T-cell (primary cell): ENCODE measurements at regions not wholly inside any gene's neighbourhood (a gene's known extent, or its start where the extent isn't known, plus 50 kb on each side); places are given as distances from the start of the nearest gene placed in this dataset.

ENCODE experiments used
- ATAC-seq, 4 experiments: fragments of 200-7000 bp in 3 of 4; fragments of 150-1000 bp in 1 of 4; cut with Tn5 transposase; replicated peaks in 1 of 4; 1 replicate in 3 of 4; 2 replicates in 1 of 4; pipeline ENCODE4 v1.10.0; 2021; ENCODE audit warnings: moderate library complexity in 3 of 4, mild to moderate bottlenecking in 2 of 4, moderate number of reproducible peaks in 1 of 4
- CTCF ChIA-PET, 2 donors: fragments of 300-600 bp; sonication (Branson Sonifier 250); formaldehyde crosslinking; loops; one replicate each; lab custom pipeline; 2022; ENCODE audit warnings: antibody characterized with exemption in 2 of 2; lab: Charles Lee
- POLR2A ChIA-PET, 2 donors: fragments of 300-600 bp; sonication (Branson Sonifier 250); formaldehyde crosslinking; loops; one replicate each; lab custom pipeline; 2022; ENCODE audit warnings: antibody characterized with exemption in 2 of 2; lab: Charles Lee
- DNase-seq, 35 experiments: peaks; one replicate each; pipeline versions ENCODE4 v3.0.0 to v3.0.0-alpha.2; 2013 to 2023
- H3K27ac ChIP-seq: one replicate; pipeline ENCODE4 v1.5.1; 2013; ENCODE audit warnings: low read length
- H3K27me3 ChIP-seq, 2 experiments: replicated peaks in 1 of 2; 1 replicate in 1 of 2; 2 replicates in 1 of 2; pipeline versions ENCODE4 v1.6.1 to v1.7.0; 2013; ENCODE audit warnings: low read length in 1 of 2, mixed read lengths in 1 of 2; ENCODE audit not compliant: control insufficient read depth in 2 of 2, insufficient read depth in 2 of 2; ENCODE audit errors: extremely low read depth in 1 of 2
- H3K36me3 ChIP-seq, 2 donors: 1 replicate in 1 of 2; 2 replicates in 1 of 2; pipeline versions ENCODE4 v1.6.1 to v1.7.0; 2013; ENCODE audit warnings: low read length in 1 of 2; ENCODE audit not compliant: control insufficient read depth in 2 of 2, insufficient read depth in 1 of 2; ENCODE audit errors: extremely low read depth in 1 of 2
- H3K4me1 ChIP-seq, 2 experiments: 1 replicate in 1 of 2; 2 replicates in 1 of 2; pipeline versions ENCODE4 v1.6.1 to v1.7.0; 2013; ENCODE audit warnings: low read length in 2 of 2, mixed read lengths in 1 of 2; ENCODE audit not compliant: insufficient read depth in 2 of 2, control insufficient read depth in 1 of 2; ENCODE audit errors: extremely low read depth in 1 of 2
- H3K4me3 ChIP-seq, 2 donors: 1 replicate in 1 of 2; 2 replicates in 1 of 2; pipeline versions ENCODE4 v1.5.1 to v1.7.0; 2013; ENCODE audit warnings: mild to moderate bottlenecking in 2 of 2, low read length in 1 of 2, moderate library complexity in 1 of 2; ENCODE audit not compliant: control insufficient read depth in 1 of 2; ENCODE audit errors: extremely low read depth in 1 of 2
- H3K9me3 ChIP-seq: 2 replicates; pipeline ENCODE4 v1.7.0; 2013
- H3K27ac Mint-ChIP-seq, 2 donors: one replicate each; pipeline ENCODE4 v1.8.0; 2020 to 2021; ENCODE audit warnings: mild to moderate bottlenecking in 2 of 2, mixed read lengths in 2 of 2
- H3K27me3 Mint-ChIP-seq, 2 donors: one replicate each; pipeline ENCODE4 v1.8.0; 2021 to 2022; ENCODE audit warnings: mixed read lengths in 2 of 2
- H3K36me3 Mint-ChIP-seq: one replicate; pipeline ENCODE4 v1.8.0; 2021; ENCODE audit warnings: mixed read lengths
- H3K4me1 Mint-ChIP-seq, 3 donors: one replicate each; pipeline ENCODE4 v1.8.0; 2020 to 2022; ENCODE audit warnings: mixed read lengths in 3 of 3, mild to moderate bottlenecking in 1 of 3
- H3K4me3 Mint-ChIP-seq, 3 donors: one replicate each; pipeline ENCODE4 v1.8.0; 2020 to 2022; ENCODE audit warnings: mild to moderate bottlenecking in 3 of 3, mixed read lengths in 3 of 3, moderate library complexity in 3 of 3
- H3K9me3 Mint-ChIP-seq, 3 donors: one replicate each; pipeline ENCODE4 v1.8.0; 2020 to 2022; ENCODE audit warnings: mixed read lengths in 3 of 3
- WGBS: methylation state at CpG from one replicate; pipeline ENCODE4 v1.1.5; 2013; ENCODE audit warnings: missing lambda C conversion rate; ENCODE audit not compliant: insufficient coverage; 5-methylcytosine and 5-hydroxymethylcytosine counted together

DNA sequence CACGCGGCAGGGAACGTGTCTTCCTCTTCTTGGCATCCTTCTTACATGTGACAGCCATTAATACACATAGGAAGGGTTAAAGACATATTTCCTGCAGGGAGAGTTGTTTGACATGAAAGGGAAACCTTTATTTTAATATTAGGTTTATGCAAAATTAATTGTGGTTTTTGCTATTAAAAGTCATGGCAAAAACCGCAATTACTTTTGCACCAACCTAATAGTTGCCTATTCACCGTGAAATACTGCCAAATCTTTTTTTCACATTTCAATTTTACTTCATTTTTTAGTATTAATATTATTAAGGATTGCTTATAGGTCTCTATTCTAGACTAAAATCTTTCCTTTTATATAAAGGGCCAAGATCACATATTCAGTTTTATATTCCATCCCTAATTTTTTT is 230.4 kb upstream of the PITX2 start:
- H3K4me1 ChIP-seq: no peaks in the 10 kb centered on the region
- CTCF ChIA-PET: no interaction called here
- H3K27me3 ChIP-seq: no peaks in the 10 kb centered on the region
- POLR2A ChIA-PET: no interaction called here
- no peaks in the 10 kb centered on the region for H3K9me3 ChIP-seq
- no CpG with 5 or more reads among the region's 5 CpGs for WGBS
- H3K36me3 ChIP-seq: no peaks in the 10 kb centered on the region
- DNase-seq (no peak), ATAC-seq (no peak)
- H3K27ac ChIP-seq: no peak overlapping the region
- Mint-ChIP-seq H3K27me3 (no peaks in the 10 kb centered on the region), H3K36me3 (no peaks in the 10 kb centered on the region), H3K27ac (no peak overlapping the region), H3K4me3 (no peak overlapping the region), H3K4me1 (no peaks in the 10 kb centered on the region), H3K9me3 (no peaks in the 10 kb centered on the region)
- H3K4me3 ChIP-seq: no peak overlapping the region

- H3K27ac Mint-ChIP-seq: no peak overlapping the region
- Histone ChIP-seq H3K27me3 (no peaks in the 10 kb centered on the region), H3K4me1 (no peaks in the 10 kb centered on the region), H3K27ac (no peak overlapping the region), H3K4me3 (no peak overlapping the region), H3K9me3 (no peaks in the 10 kb centered on the region), H3K36me3 (no peaks in the 10 kb centered on the region)
- WGBS: no CpG with 5 or more reads among the region's 6 CpGs
- no peaks in the 10 kb centered on the region for H3K9me3 Mint-ChIP-seq
- POLR2A ChIA-PET: no interaction called here
- H3K4me1 Mint-ChIP-seq: no peaks in the 10 kb centered on the region
- H3K27me3 Mint-ChIP-seq: no peaks in the 10 kb centered on the region
- no peak for DNase-seq
- CTCF ChIA-PET: no interaction called here
- no peak overlapping the region for H3K4me3 Mint-ChIP-seq
- no peak for ATAC-seq
- H3K36me3 Mint-ChIP-seq: no peaks in the 10 kb centered on the region
Measured at GRCh38 chr4:110854021-110854678, 231.3 kb upstream of the PITX2 start.

- no peak overlapping the region for H3K27ac Mint-ChIP-seq
Measured at GRCh38 chr4:110860125-110860524, 237.2 kb upstream of the PITX2 start.

DNA sequence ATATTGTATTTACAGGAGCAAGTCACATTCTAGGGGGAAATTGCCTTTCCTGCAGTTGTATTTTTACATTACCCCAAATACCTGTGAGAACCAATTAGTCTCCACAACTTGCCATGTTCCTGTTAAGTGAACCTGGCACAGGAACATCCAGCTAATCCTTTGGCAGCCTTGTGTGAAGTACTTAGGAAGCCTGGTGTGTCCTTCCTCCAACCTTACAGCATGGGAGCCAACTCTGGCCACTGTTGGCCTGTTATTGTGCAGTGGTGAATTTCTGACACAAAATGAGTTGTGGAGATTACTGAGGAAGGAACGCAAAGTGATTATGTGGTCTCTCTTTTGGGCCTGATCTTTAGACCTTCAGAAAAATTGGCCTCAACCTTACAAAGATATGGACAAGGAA is 238.0 kb upstream of the PITX2 start:
- Histone ChIP-seq H3K27ac (no peak overlapping the region), H3K4me1 (no peaks in the 10 kb centered on the region), H3K9me3 (no peaks in the 10 kb centered on the region), H3K27me3 (no peaks in the 10 kb centered on the region), H3K4me3 (no peak overlapping the region), H3K36me3 (no peaks in the 10 kb centered on the region)
- Mint-ChIP-seq H3K36me3 (no peaks in the 10 kb centered on the region), H3K9me3 (no peaks in the 10 kb centered on the region), H3K4me3 (no peak overlapping the region), H3K27me3 (no peaks in the 10 kb centered on the region), H3K4me1 (no peaks in the 10 kb centered on the region), H3K27ac (no peak overlapping the region)
- no peak for DNase-seq
- no CpG with 5 or more reads among the region's 1 CpG for WGBS
- CTCF ChIA-PET: no interaction called here
- no peak for ATAC-seq
- POLR2A ChIA-PET: no interaction called here

More at GRCh38 chr4:110860125-110860524, 237.2 kb upstream of the PITX2 start:
- ChIA-PET CTCF (no interaction called here), POLR2A (no interaction called here)
- Mint-ChIP-seq H3K9me3 (no peaks in the 10 kb centered on the region), H3K36me3 (no peaks in the 10 kb centered on the region), H3K4me3 (no peak overlapping the region), H3K27me3 (no peaks in the 10 kb centered on the region), H3K4me1 (no peaks in the 10 kb centered on the region)
- Histone ChIP-seq H3K4me3 (no peak overlapping the region), H3K9me3 (no peaks in the 10 kb centered on the region), H3K27me3 (no peaks in the 10 kb centered on the region), H3K36me3 (no peaks in the 10 kb centered on the region), H3K4me1 (no peaks in the 10 kb centered on the region), H3K27ac (no peak overlapping the region)
- WGBS: no CpG with 5 or more reads among the region's 6 CpGs
- DNase-seq: no peak
- no peak for ATAC-seq

DNA sequence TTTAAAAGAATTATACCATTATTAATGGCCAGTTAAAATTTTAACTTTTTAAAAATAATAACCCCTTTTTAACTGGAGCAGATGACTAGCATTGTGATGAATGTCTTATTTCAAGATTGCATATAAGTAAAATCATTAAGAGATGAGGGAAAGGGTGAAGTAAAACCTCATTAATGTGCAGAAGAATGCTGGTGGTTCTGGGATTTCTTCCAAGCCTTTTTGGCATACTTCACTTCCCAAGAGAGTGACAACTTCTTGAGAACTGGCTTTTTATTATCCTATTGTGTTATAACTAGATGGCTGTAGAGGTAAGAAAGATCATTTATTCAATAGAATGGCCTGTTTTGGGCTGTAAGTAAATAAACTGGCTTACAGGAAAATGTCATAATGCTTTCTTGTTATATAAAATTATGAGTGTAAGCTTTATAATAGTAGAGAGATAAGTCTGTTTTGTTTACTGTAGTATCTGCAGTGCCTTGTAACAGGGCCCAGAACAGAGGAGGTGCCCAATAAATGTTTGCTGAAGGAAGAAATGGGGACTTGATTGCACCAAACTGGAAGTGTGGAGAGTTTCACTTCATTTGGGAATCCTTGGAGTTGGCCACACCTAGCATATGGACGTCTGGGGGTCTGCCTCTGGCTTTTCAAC is 242.9 kb upstream of the PITX2 start:
- DNase-seq: no peak
- H3K27ac Mint-ChIP-seq: no peak overlapping the region
- POLR2A ChIA-PET: no interaction called here
- no peaks in the 10 kb centered on the region for H3K9me3 ChIP-seq
- no peak overlapping the region for H3K4me3 Mint-ChIP-seq
- no peaks in the 10 kb centered on the region for H3K36me3 ChIP-seq
- H3K27ac ChIP-seq: no peak overlapping the region
- H3K27me3 Mint-ChIP-seq: no peaks in the 10 kb centered on the region
- no peaks in the 10 kb centered on the region for H3K27me3 ChIP-seq
- ATAC-seq: no peak
- CTCF ChIA-PET: no interaction called here
- H3K4me1 ChIP-seq: no peaks in the 10 kb centered on the region
- peaks cover 0 to 6% (median 0%) of the 10 kb centered on the region in 3 donors for H3K4me1 Mint-ChIP-seq
- no peaks in the 10 kb centered on the region for H3K36me3 Mint-ChIP-seq
- no CpG with 5 or more reads among the region's 1 CpG for WGBS
- no peak overlapping the region for H3K4me3 ChIP-seq
- peaks cover 0 to 4% (median 0%) of the 10 kb centered on the region in 3 donors for H3K9me3 Mint-ChIP-seq

DNA sequence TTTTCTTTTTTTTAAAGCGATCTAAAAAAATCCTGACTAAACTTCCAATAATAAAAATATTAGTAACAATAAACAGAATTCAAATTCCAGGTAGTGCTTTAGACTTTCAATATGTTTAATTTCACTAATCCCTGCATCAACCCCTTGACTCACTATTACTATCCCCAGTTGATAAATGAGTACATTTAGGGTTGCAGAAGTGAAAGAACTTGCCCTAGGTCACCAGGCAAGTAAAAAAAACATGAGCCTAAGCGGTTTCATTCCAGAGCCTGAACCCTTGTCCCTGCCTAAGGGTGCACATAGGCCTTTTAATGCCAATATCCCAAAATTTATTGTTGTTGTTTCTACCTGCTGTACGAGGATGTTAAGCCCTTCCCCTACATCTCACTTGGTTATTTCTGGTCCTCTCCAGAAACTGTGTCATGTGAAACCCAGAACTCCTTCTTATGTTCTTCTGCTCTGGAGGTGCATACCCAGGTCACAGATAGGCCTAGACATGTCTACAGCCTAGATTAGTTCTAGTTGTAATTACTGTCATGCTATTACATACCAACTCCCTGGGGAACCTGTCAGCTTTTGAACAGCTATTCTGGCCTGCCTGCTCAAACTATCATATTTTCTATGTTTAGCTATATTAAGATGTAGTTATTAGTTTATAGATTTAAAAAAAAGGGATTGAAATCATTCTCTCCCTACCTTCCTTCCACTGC is 244.5 kb upstream of the PITX2 start:
- Histone ChIP-seq H3K36me3 (no peaks in the 10 kb centered on the region), H3K27ac (no peak overlapping the region), H3K27me3 (no peaks in the 10 kb centered on the region), H3K4me3 (no peak overlapping the region), H3K4me1 (no peaks in the 10 kb centered on the region), H3K9me3 (no peaks in the 10 kb centered on the region)
- peaks cover 0 to 4% (median 0%) of the 10 kb centered on the region in 3 donors for H3K9me3 Mint-ChIP-seq
- no peaks in the 10 kb centered on the region for H3K36me3 Mint-ChIP-seq
- H3K27ac Mint-ChIP-seq: no peak overlapping the region
- WGBS: no CpG with 5 or more reads among the region's 3 CpGs
- DNase-seq (no peak), ATAC-seq (no peak)
- no peak overlapping the region for H3K4me3 Mint-ChIP-seq
- peaks cover 0 to 6% (median 0%) of the 10 kb centered on the region in 3 donors for H3K4me1 Mint-ChIP-seq
- H3K27me3 Mint-ChIP-seq: no peaks in the 10 kb centered on the region
- ChIA-PET POLR2A (no interaction called here), CTCF (no interaction called here)
